ENCODE measurements at regions not wholly inside any gene's neighbourhood (a gene's known extent, or its start where the extent isn't known, plus 50 kb on each side); places are given as distances from the start of the nearest gene placed in this dataset.

DNA sequence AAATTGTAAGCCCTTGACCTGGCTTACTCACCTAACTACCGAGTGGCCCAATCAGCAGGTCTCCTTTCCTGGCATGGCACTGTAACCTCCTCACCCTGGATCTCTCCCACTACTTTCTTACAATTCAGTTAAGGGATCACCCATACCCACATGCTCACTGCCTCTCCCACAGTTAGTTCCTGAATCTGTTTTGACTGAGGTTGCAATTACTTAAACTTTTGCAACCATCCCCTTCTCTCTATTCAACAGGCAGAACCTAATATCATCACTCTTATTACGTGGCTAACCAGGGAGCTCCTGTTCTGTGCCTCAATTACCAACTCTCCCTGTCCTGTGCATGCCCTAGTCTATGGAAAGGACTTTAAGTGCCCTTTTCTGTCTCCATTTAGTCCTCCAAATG lies 84.2 kb upstream of the IKZF1 start:
- H3K4me2 ChIP-seq, result no peak overlapping the region
- H3K27ac Mint-ChIP-seq, result no peak overlapping the region
- no peak overlapping the region for H3K9ac ChIP-seq
- no peak overlapping the region for H3K27ac ChIP-seq
- no peak overlapping the region for H2AFZ ChIP-seq (replicated peaks)
- H3K4me1 Mint-ChIP-seq, result no peaks in the 10 kb centered on the region
- H3K9me3 Mint-ChIP-seq, result peaks cover 8% of the 10 kb centered on the region
- no peak for DNase-seq (ENCODE audit: low spot score)
- H3K27me3 Mint-ChIP-seq (ENCODE audit: insufficient read depth, low read depth), result peaks cover 7% of the 10 kb centered on the region
- no peaks in the 10 kb centered on the region for H3K27me3 ChIP-seq
- no peak overlapping the region for H3K4me3 ChIP-seq
- H3K4me3 Mint-ChIP-seq, result no peak overlapping the region
- H4K20me1 ChIP-seq (ENCODE audit: low read depth), result no peaks in the 10 kb centered on the region
- no peaks in the 10 kb centered on the region for H3K4me1 ChIP-seq
- TF ChIP-seq EZH2 (IDR thresholded peaks at IDR 0.05) (no peak), EZH2phosphoT487 (IDR thresholded peaks at IDR 0.05) (no peak)
- TF ChIP-seq, protein P1, sequence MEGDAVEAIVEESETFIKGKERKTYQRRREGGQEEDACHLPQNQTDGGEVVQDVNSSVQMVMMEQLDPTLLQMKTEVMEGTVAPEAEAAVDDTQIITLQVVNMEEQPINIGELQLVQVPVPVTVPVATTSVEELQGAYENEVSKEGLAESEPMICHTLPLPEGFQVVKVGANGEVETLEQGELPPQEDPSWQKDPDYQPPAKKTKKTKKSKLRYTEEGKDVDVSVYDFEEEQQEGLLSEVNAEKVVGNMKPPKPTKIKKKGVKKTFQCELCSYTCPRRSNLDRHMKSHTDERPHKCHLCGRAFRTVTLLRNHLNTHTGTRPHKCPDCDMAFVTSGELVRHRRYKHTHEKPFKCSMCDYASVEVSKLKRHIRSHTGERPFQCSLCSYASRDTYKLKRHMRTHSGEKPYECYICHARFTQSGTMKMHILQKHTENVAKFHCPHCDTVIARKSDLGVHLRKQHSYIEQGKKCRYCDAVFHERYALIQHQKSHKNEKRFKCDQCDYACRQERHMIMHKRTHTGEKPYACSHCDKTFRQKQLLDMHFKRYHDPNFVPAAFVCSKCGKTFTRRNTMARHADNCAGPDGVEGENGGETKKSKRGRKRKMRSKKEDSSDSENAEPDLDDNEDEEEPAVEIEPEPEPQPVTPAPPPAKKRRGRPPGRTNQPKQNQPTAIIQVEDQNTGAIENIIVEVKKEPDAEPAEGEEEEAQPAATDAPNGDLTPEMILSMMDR (IDR thresholded peaks at IDR 0.05), result no peak
- no peaks in the 10 kb centered on the region for H3K36me3 Mint-ChIP-seq
- no peaks in the 10 kb centered on the region for H3K9me3 ChIP-seq (ENCODE audit: low read depth)
- no peaks in the 10 kb centered on the region for H3K79me2 ChIP-seq (ENCODE audit: low read depth)
- no peaks in the 10 kb centered on the region for H3F3A ChIP-seq (ENCODE audit: low read depth)
- H3K36me3 ChIP-seq, result peaks cover 7% of the 10 kb centered on the region

DNA sequence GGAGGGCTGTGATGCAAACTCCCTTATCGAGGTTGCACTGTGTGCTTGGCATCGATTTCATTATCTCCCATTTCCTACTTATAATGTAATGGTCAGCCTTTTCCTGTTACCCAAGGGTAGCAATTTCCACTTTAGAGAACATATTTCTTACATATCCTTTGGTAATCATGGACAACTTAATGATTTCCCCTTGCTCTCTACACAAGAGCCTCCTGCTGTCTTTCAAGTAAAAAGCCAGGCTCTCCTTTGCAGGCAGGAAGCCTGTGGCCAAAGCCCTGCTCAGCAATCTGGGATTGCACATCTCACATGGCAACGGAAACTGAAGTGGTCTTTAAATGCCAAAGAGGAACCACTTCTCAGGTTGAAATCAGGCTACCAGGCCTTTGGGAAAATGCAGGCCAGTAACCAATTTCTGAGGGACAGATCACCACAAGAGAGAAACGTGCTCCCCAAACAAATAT lies 86.7 kb upstream of the IKZF1 start:
- DNase-seq (ENCODE audit: low spot score), result no peak
- peaks cover 5% of the 10 kb centered on the region for H3K27me3 Mint-ChIP-seq (ENCODE audit: insufficient read depth, low read depth)

DNA sequence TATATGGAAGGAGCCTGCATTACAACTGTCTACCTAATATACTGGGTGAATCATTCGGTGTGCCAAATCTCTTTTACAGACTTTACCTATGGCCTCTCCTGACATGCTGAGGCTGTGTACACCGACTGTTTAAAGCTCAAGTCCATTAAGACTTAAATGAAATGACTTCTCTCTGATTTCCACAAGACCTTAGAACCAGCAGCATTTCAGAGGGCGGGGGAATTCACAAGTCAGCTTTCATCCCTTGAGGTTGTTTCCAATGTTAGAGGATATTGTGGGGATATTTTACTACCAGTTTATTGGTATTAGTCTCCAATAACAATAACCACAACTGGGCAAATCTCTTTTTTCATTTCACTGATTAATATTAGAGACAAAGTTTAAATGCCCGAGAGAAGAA lies 87.1 kb upstream of the IKZF1 start:
- H3K4me3 Mint-ChIP-seq, result no peak overlapping the region
- no peak for TF ChIP-seq EZH2phosphoT487 (IDR thresholded peaks at IDR 0.05)
- TF ChIP-seq, protein P1 (IDR thresholded peaks at IDR 0.05), result no peak
- TF ChIP-seq EZH2 (IDR thresholded peaks at IDR 0.05), result no peak
- H3K36me3 ChIP-seq, result peaks cover 2% of the 10 kb centered on the region
- no peak overlapping the region for H3K4me3 ChIP-seq
- peaks cover 5% of the 10 kb centered on the region for H3K9me3 Mint-ChIP-seq
- no peaks in the 10 kb centered on the region for H3K36me3 Mint-ChIP-seq
- H3K79me2 ChIP-seq (ENCODE audit: low read depth), result no peaks in the 10 kb centered on the region
- H4K20me1 ChIP-seq (ENCODE audit: low read depth), result no peaks in the 10 kb centered on the region
- H3K4me2 ChIP-seq, result no peak overlapping the region
- no peak overlapping the region for H3K27ac ChIP-seq
- H3K4me1 ChIP-seq, result no peaks in the 10 kb centered on the region
- H2AFZ ChIP-seq (replicated peaks), result no peak overlapping the region
- no peaks in the 10 kb centered on the region for H3K9me3 ChIP-seq (ENCODE audit: low read depth)
- no peaks in the 10 kb centered on the region for H3K27me3 ChIP-seq
- no peak for DNase-seq (ENCODE audit: low spot score)
- peaks cover 5% of the 10 kb centered on the region for H3K27me3 Mint-ChIP-seq (ENCODE audit: insufficient read depth, low read depth)
- H3K27ac Mint-ChIP-seq, result no peak overlapping the region
- H3K4me1 Mint-ChIP-seq, result no peaks in the 10 kb centered on the region
- H3F3A ChIP-seq (ENCODE audit: low read depth), result no peaks in the 10 kb centered on the region
- H3K9ac ChIP-seq, result no peak overlapping the region

More for the DNA sequence above, 86.7 kb upstream of the IKZF1 start:
- Histone ChIP-seq H3K27me3 (no peaks in the 10 kb centered on the region), H3K4me1 (no peaks in the 10 kb centered on the region), H2AFZ (replicated peaks) (no peak overlapping the region), H3K4me3 (no peak overlapping the region), H4K20me1 (ENCODE audit: low read depth) (no peaks in the 10 kb centered on the region), H3K36me3 (peaks cover 7% of the 10 kb centered on the region), H3K4me2 (no peak overlapping the region), H3K9ac (no peak overlapping the region), H3F3A (ENCODE audit: low read depth) (no peaks in the 10 kb centered on the region), H3K9me3 (ENCODE audit: low read depth) (no peaks in the 10 kb centered on the region), H3K27ac (no peak overlapping the region), H3K79me2 (ENCODE audit: low read depth) (no peaks in the 10 kb centered on the region)
- TF ChIP-seq, protein P1 (IDR thresholded peaks at IDR 0.05), result no peak
- no peak for TF ChIP-seq EZH2 (IDR thresholded peaks at IDR 0.05)
- TF ChIP-seq EZH2phosphoT487 (IDR thresholded peaks at IDR 0.05), result no peak
- Mint-ChIP-seq H3K4me1 (no peaks in the 10 kb centered on the region), H3K36me3 (no peaks in the 10 kb centered on the region), H3K27ac (peak overlapping the region; percentile 43), H3K9me3 (peaks cover 5% of the 10 kb centered on the region), H3K4me3 (no peak overlapping the region)
